Activated CD8-positive, alpha-beta memory T cell treated with anti-CD3 and anti-CD28 coated beads for 1 hour (primary cell): ENCODE measurements at regions not wholly inside any gene's neighbourhood (a gene's known extent, or its start where the extent isn't known, plus 50 kb on each side); places are given as distances from the start of the nearest gene placed in this dataset.

Experiments used
- DNase-seq, 2 donors: peaks; one replicate each; pipeline ENCODE4 v3.0.0-alpha.2; 2020; ENCODE audit warnings: low read depth in 1 of 2; ENCODE audit errors: extremely low read depth in 1 of 2

DNA sequence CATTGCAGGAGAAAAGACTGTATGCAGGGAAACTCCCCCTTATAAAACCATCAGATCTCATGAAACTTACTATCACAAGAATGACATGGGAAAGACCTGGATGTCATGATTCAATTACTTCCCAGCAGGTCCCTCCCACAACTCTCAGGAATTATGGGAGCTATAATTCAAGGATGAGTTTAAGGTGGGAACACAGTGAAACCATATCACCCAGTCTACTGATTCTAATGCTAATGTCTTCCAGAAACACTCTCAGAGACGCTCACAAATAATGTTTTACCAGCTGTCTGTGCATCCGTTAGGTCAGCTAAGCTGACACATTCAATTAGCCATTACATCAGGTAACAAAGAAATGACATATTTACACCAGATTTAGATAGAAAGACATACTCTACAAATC is 637.9 kb downstream of the NLGN4Y start:
- no peak for DNase-seq

DNA sequence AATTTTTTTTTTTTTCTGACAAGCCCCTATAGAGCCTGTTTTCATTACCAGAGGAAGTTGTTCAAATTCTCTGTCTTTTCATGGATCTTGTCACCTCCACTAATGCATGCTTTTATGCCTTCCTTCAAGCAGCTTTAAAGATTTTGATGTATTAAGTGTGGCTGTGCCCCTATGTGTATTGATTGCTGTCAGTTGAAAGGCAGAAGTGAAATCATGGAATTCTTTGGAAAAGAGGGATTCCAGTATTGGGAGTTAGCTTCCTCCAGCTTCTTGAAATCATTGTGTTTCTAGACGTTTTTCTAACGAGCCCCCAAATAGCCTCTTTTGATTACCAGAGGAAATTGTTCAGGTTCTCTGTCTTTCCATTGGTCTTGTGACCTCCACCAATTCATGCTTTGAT is 655.6 kb downstream of the NLGN4Y start:
- no peak for DNase-seq

DNA sequence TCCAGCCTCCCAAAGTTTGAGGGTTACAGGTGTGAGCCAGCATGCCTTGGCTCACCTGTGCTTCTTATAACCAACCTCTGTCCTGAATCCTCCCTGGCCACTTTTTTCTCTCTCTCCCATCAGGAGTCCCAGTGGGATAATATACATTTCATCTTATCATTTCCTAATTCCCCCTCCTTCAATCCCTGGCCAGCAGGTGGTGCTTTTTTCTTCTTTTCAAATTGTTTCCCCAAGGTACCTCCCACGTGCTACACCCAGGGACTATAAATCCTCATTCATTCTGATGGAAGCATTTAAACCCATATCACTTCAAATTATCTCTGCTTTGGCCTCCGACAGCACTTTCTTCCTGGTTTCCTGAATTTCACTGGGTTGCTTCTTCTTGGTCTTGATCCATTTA is 704.7 kb downstream of the NLGN4Y start:
- DNase-seq: no peak

DNA sequence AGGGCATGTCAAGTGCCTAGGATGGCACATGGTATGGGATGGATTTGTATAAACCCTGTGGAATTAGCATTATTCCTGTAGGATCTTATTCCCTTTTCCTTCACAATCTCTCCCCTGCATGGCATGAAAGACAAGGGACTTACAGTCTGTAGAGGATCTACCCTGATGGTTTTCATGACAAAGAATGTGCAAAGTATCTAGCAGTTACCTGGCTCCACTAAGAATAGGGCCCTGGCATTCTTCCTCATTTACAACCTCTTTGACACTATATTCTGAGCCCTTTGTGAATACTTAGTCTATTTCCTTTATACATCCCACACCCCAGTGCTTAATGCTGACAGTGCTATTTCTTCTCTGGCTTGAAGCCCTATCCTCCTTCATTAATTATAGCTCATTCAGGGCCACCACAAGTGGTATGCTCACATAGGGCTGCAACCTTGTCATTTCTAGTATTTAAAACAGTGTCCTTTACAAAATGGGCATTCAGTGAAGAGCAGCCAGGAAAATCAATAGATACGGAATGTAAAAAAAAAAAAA is 715.3 kb downstream of the NLGN4Y start:
- no peak for DNase-seq

DNA sequence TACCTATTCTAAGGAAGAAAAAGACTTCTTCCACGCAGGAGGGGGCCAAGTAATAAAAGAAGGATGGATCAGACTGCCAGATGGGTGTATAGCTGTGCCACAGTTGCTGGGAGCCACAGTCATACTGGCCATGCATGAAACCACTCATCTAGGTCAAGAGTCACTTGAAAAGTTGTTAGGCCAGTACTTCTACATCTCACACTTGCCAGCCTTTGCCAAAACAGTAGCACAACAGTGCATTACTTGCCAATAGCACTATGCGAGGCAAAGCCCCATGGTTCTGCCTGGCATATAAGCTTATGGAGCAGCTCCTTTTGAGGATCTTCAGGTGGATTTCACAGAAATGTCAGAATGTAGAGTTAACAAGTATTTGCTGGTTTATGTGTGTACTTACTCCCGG is 735.0 kb downstream of the NLGN4Y start:
- DNase-seq: no peak

DNA sequence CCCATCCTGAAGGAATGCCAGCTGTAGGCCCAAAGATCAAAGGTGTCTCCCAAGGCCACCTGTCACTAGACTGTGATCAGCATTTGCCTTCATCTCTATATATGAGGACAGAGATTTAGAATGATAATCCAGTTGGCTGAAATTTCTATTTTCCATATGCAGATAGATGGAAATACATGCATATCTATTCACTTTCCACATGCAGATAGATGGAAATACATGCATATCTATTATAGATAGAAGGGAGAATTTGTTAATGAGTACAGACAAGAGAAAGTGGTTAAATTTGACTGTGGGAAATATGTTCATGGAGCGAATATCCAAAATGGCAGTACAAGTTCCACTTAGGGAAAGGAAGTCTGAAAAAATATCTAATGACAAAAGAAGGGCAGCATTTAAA is 762.2 kb downstream of the NLGN4Y start:
- DNase-seq: no peak

DNA sequence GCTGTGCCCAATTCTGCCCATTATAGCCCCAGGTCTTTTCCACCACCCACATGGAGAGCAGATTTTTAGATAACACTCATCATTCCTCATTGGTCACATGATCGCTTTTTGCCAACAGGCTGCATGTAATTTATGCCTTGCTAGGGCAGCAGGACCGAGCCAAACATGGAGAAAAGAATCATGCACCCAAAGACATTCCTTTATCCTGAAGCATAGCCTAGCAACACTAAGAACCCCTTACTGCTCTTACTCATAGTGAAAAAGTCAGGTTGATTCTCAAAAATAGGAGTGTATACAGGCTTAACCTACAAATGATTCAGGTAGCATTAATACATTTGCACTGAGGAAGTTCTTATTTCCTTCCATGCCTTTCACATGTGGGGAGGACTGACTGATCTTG is 765.5 kb downstream of the NLGN4Y start:
- DNase-seq: no peak

DNA sequence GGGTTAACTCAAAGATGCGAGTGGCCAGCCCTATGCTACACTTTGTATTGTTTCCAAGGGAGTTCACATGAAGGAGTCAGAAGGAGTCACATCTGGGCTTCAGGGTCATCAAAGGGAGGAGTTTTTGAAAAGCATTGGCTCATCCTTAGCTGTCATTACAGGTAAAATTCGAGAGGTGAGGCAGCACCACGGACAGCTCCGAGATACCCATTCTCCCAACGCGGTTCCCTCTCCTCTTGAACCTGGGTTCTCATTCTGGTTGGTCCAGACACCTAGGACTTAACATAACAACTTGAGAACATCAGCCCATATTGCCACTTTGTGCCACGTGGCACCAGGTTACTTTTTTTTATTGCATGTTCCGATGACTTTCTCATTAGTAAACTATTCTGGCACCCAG is 768.6 kb downstream of the NLGN4Y start:
- no peak for DNase-seq

DNA sequence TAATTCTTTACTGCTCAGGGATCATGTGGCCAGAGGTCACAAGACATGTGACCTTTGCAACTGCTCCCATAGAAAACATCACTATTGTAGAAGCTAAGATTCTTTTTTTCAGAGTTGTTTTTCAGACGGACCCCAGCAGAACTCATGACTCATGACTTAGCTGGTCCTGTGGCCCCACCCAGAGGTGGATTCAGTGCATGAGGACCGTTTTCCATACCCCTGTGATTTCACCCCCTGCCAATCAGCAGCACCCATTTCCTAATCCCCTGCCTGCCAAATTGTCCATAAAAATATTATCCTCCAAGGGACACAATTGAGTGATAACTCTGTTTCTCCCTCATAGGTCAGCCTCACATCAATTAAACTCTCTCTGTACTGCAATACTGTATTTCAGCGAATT is 777.5 kb downstream of the NLGN4Y start:
- DNase-seq: no peak

DNA sequence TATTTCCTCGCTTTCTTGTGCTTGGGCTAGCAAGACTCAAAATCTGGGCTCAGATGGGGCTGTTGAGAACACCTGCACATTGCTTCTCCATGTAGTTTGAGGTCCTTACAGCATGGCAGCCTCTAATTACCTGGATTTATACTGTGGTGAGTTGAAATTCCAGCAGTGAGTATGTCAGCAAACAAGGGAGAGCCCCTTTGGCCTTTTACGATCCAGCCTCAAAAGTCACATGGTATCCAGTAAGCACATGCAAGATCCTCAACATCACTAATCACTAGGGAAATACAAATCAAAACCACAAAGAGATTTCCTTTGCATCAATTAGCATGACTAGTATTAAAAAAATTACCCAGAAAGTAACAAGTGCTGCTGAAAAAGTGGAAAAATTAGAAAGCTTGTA is 787.8 kb downstream of the NLGN4Y start:
- DNase-seq: no peak

DNA sequence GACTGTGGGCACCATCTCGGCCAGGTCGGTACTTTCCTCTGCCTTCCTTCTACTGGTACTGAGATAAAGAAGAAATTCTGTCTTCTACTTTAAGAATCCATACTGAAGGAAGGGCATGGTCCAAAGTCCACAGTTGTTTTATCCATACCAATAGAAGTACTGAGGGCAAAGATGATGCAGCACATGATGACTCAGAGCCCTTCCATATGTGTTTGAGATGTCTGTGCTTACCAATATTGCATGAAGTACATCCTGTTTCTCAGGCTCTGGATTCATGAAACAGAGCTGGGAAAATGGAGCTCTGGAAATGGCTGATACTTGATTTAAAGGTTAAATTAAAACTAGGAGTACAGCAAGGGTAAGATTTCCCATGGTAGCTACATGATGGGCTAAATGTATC is 799.9 kb downstream of the NLGN4Y start:
- DNase-seq: no peak

DNA sequence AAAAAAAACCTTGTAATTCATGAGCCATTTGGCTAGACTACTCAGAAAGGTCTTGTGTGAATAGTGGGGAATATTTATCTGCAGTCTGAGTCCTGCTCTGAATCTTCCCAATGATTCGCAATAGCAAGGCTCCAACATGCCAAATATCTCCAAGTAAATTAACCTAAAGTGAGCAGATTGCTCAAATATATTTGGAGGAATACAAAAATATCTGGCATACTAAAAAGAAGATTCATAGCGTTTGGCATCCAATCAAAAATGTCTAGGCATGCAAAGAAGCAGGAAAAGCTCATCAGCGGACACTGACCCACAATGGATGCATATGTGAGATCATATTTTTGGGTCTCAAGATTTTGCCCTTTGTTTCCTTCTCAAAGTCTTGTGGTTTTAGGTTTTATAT is 800.9 kb downstream of the NLGN4Y start:
- no peak for DNase-seq

DNA sequence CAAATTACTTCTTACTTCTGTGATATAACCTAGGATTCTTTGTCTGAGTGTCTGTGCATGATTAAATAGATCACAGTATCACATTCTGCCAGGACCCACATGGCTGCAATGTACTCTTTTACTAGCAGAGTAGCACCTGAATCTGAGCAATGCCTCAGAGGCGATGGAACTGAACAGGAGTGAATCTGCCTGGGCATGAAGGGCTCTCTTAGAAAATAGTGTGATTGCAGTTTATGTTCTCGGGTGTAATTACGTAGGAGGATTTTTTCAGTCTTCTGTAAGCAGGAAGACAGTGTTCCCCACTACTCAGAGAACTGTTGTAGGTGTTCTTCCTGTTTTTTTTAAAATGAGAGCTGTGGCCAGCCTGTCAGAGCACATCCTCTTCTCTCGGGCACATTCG is 802.3 kb downstream of the NLGN4Y start:
- DNase-seq: no peak

DNA sequence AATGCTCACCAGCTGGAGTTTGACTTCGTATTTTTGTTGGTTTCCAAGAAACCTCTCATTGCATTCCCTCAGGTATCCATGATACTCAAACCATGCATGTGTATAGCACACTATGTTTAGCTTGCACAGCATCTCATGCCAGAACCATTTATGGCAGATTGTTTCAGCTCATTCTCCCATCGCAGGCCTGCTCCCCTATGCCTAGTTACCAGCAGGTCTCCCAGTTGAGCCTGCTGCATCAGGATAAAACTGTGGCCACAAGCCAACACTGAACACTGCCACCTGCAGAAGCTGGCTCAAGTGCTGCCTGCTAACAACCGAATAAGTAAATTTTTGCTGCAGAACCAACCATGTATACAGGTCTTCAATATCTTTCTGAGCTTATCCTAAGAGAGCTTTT is 804.5 kb downstream of the NLGN4Y start:
- no peak for DNase-seq

DNA sequence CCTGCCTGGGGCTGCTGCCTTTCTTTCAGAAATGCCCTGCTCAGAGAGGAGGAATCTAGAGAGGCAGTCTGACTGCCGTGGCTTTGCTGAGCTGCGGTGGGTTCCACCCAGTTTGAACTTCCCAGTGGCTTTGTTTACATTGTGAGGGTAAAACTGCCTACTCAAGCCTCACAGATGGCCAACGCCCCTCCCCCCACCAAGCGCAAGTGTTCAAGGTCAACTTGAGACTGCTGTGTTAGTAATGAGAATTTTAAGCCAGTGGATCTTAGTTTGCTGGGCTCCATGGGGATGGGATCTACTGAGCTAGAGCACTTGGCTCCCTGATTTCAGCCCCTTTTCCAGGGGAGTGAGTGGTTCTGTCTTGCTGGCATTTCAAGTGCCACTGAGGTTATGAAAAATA is 819.2 kb downstream of the NLGN4Y start:
- no peak for DNase-seq

DNA sequence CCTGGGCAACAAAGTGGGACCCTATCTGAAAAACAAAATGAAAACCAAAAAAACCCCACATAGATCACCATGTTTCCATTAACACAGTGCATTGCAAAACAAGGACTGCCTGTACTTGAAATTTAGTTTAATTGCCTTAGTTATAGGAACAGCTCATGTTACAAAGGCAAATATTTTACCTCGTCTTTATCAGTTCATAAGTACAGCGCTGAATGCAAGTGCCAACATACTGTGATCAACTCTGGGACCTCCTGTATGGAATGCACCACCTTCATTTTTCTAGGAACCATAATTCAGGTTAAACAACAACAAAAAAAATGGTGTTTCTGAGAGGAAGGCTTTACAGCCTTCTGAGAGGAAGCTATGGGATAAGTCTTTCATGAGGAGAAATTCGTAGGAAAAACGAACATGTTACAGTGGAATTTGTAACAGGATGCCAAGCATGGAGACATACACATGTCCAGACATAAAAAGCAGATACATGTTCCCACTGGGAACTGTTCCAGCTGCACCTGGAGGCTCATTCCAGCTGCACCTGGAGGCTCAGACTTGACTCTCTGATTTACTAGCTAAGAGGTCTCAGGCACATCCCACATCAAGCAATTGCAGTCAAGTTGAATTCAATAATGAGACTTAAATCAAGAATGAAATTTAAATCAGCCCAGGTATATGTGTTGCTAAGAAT is 821.3 kb downstream of the NLGN4Y start:
- no peak for DNase-seq

DNA sequence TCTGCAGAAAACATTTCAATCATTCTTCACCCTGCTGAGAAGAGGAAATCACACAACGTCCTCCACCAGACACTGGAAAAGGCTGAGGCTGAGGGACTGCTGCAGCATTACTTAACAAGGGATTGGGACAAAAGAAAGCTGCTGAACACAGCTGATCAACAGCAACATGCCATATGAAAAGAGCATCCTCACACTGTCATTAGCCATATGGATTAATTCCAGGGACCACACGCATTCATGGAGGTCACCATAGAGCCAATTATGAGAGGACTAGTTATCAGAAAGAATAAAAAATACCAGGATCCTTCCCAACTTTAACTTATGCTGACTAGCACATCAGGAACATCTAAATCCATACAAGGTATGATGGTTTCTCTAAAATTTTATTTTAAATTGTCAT is 825.0 kb downstream of the NLGN4Y start:
- DNase-seq: no peak

DNA sequence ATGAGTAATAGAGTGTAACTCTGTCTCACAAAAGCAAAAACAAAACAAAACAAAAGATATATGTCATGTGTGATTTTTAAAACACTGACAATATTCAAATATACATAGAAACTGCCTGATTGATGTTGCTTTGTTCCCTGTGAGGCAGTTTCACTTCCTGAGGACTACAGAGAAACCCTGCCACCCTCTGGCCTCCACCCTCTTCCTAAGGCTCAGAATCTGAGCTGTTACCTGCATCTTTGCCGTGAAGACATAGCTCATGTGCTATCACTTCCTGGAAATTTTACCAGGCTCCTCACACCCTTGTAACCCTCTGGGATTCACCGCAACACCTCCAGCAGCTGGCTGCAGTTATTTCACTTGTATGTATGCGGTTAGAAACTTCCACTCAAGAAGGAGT is 831.0 kb downstream of the NLGN4Y start:
- DNase-seq: no peak

DNA sequence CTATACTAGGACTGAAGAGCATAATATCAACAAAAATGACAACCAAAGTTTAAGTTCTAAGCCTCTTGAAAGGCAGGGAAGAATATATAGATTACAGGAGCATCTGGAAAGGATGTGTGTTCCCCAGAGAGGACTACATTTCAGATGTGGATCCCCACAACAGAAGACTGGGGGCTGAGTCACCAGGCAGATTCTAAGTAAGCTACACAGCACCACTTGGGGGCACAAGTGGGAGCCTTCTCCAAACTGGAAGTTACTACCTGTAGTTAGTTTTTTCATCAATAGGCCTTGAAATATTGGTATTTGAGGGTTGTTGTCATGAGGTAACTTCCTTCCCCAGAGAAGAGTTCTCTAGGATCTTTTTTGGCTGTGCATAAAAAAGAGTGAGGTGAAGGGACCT is 836.1 kb downstream of the NLGN4Y start:
- DNase-seq: no peak

DNA sequence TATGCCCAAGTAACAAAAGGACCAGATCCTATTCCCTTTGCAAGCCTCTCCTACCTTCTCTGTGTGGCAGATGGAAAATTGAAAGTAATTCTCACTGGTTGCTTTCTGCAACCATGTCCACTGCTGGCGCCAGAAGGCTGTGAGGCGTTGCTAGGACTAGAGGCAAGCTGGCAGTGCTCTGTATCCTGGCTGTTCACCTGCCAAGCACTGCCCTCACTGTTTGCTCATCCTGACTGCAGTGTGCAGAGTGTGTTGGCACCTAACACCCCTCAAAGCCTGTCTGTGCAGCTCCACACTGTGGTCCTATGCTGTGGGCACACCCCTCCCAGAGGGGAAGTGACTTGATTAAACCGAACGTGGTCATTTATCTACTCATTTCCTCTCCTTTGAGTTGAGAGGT is 840.7 kb downstream of the NLGN4Y start:
- DNase-seq: no peak

DNA sequence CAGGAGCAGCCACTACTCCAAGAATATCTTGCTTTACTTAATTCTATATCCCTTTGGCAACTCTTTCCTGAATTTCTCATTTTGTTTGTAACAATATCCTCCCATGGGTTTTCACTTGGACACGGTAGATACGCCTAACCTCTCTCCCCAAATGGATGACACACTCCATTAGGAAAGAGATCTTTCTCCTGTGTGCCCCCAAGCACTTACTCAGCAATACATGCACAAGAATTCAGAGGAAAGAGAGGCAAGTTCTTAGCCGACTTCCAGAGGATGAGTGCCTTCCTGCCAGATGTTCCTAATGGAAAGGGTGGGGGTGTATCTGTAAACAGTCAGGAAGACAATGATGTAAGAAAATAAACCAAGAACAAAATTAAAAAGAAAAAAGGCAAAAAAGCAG is 844.5 kb downstream of the NLGN4Y start:
- DNase-seq: no peak

DNA sequence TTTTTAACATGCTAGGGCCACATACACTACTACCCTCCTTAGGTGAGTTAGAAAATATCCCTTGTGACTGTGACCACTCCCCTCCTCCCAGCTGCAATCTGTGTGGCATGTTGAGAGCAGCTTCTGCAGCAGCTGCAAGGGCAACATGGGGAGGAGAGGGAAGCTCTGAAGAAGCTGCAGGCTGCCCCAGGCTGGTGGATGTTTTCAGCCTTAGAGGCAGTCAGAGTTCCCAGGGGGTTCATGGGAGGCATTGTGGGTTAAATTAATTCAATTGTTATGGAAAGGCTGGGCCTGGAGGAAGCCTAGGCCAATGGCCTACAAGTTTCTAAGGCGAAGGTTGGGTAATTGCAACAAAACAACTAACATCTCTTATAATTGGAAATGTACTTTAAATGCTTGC is 860.8 kb downstream of the NLGN4Y start:
- DNase-seq: no peak

DNA sequence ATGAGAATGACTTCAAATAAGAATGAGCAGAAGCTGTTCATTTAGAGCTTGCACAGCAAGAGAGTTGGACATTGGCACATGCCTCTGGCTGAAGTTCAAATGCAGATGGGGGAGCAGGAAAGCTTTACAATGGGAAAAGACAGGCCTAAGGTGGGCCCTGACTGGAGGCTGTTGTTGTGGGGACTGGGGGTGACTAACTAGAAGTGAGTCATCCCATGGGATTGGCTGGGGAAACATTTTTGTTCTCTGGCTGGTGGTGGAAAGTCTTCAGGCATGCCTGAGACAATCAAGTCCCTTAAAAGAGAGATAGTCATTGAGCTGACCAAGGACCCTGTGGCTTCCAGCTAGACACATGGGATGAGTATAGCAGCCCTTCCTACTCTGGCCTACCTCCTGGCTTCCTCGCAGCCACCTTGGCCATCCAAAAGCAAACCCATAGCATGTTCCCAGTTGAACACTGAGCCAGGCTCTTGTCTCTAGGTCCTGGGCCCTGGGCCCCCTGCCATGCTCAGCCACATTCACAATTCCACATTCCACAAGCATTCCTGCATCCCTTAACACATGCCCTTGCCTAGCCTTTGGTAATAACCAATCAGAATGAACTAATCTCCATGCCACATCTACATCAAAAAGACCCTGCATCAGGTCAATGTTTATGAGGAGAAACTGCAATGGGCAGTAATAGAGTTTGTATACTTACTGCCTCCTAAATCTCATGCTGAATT is 873.4 kb downstream of the NLGN4Y start:
- DNase-seq: no peak
